ENCODE measurements at regions not wholly inside any gene's neighbourhood (a gene's known extent, or its start where the extent isn't known, plus 50 kb on each side); places are given as distances from the start of the nearest gene placed in this dataset.

GRCh38 chr7:8380130-8380529 is 53.3 kb upstream of the NXPH1 start:
- DNase-seq, result no peak

GRCh38 chr7:8382004-8382730 is 51.2 kb upstream of the NXPH1 start:
- no peak for DNase-seq

All from NCI-H510A treated with DMSO at 0.1 percent for 48 hours (cell line).